ENCODE measurements at regions not wholly inside any gene's neighbourhood (a gene's known extent, or its start where the extent isn't known, plus 50 kb on each side); places are given as distances from the start of the nearest gene placed in this dataset.

- no peak for TF ChIP-seq CTCF (IDR thresholded peaks at IDR 0.05)
- H3K36me3 ChIP-seq, result no peaks in the 10 kb centered on the region
- no peak for FAIRE-seq
- no peak overlapping the region for H3K27ac ChIP-seq
- WGBS, 2 donors, result 68 to 69% methylated on average over 3 of the region's 3 CpGs
- DNase-seq, result no peak
- H3K9me3 ChIP-seq, result no peaks in the 10 kb centered on the region
- intact Hi-C loops (cut with DNase I), result no loop called here
- no peaks in the 10 kb centered on the region for H3K4me1 ChIP-seq
- no peaks in the 10 kb centered on the region for H3K27me3 ChIP-seq
- no peak overlapping the region for H3K4me3 ChIP-seq
- no peak for ATAC-seq
Measured at GRCh38 chr3:8328967-8329366, 172.7 kb upstream of the LMCD1 start.

GRCh38 chr3:8329598-8329997 is 172.0 kb upstream of the LMCD1 start:
- intact Hi-C loops (cut with DNase I), result no loop called here

GRCh38 chr3:8336456-8336855 is 165.2 kb upstream of the LMCD1 start:
- intact Hi-C loops (cut with DNase I), result no loop called here
- no peak for ATAC-seq

More at GRCh38 chr3:8329598-8329997, 172.0 kb upstream of the LMCD1 start:
- Histone ChIP-seq H3K27ac (no peak overlapping the region), H3K9me3 (no peaks in the 10 kb centered on the region), H3K27me3 (no peaks in the 10 kb centered on the region), H3K4me1 (no peaks in the 10 kb centered on the region), H3K36me3 (no peaks in the 10 kb centered on the region), H3K4me3 (no peak overlapping the region)
- no peak for DNase-seq
- ATAC-seq, result no peak
- TF ChIP-seq CTCF (IDR thresholded peaks at IDR 0.05), result no peak
- no peak for FAIRE-seq

GRCh38 chr3:8338424-8338823 is 163.2 kb upstream of the LMCD1 start:
- Histone ChIP-seq H3K27me3 (no peaks in the 10 kb centered on the region), H3K9me3 (no peaks in the 10 kb centered on the region), H3K4me1 (no peaks in the 10 kb centered on the region), H3K36me3 (no peaks in the 10 kb centered on the region), H3K4me3 (no peak overlapping the region), H3K27ac (no peak overlapping the region)
- DNase-seq, result no peak
- 57 to 79% methylated on average over 2 of the region's 2 CpGs for WGBS, 2 donors
- no peak for FAIRE-seq
- intact Hi-C loops (cut with DNase I), result no loop called here
- TF ChIP-seq CTCF (IDR thresholded peaks at IDR 0.05), result no peak
- ATAC-seq, result no peak

More at GRCh38 chr3:8336456-8336855, 165.2 kb upstream of the LMCD1 start:
- TF ChIP-seq CTCF (IDR thresholded peaks at IDR 0.05), result no peak
- no peaks in the 10 kb centered on the region for H3K27me3 ChIP-seq
- H3K9me3 ChIP-seq, result no peaks in the 10 kb centered on the region
- no peaks in the 10 kb centered on the region for H3K36me3 ChIP-seq
- no peak overlapping the region for H3K27ac ChIP-seq
- H3K4me1 ChIP-seq, result no peaks in the 10 kb centered on the region
- no peak overlapping the region for H3K4me3 ChIP-seq
- WGBS, 2 donors, result 71 to 86% methylated on average over 8 of the region's 8 CpGs
- FAIRE-seq (no peak), DNase-seq (no peak)

- peak overlapping the region in 1 of 4 donors; percentile 6 for H3K4me3 ChIP-seq
- FAIRE-seq (no peak), DNase-seq (peak in 1 of 6 donors; percentile 53), ATAC-seq (no peak)
- TF ChIP-seq CTCF (IDR thresholded peaks at IDR 0.05), result no peak
- no peak overlapping the region for H3K27ac ChIP-seq
- H3K4me1 ChIP-seq, result no peaks in the 10 kb centered on the region
- intact Hi-C loops (cut with DNase I), result no loop called here
- peaks cover 0 to 4% (median 0%) of the 10 kb centered on the region in 4 donors for H3K27me3 ChIP-seq
- 7 to 11% methylated on average over 7 of the region's 7 CpGs for WGBS, 2 donors
- no peaks in the 10 kb centered on the region for H3K36me3 ChIP-seq
- H3K9me3 ChIP-seq, result no peaks in the 10 kb centered on the region
Measured at GRCh38 chr3:8341821-8342247, 159.8 kb upstream of the LMCD1 start.

All from pancreas (tissue), 10 donors.